Heart left ventricle (tissue), 13 donors: ENCODE measurements at regions not wholly inside any gene's neighbourhood (a gene's known extent, or its start where the extent isn't known, plus 50 kb on each side); places are given as distances from the start of the nearest gene placed in this dataset.
"Not testable (repeated sequence)": the region's sequence is repeated elsewhere in the genome, so short reads cannot be mapped to it uniquely, and the experiment has no call there.

Source experiments
- CTCF ChIP-seq, 12 donors: fragments of 200-600 bp; sonication (generic) in 4 of 12; IDR thresholded peaks; one replicate each; pipeline versions ENCODE4 v1.5.0 to v1.8.0; 2018 to 2022; ENCODE audit warnings: antibody characterized with exemption in 12 of 12, mild to moderate bottlenecking in 5 of 12
- POLR2A ChIP-seq, 2 donors: fragments of 450-650 bp; IDR thresholded peaks; one replicate each; pipeline ENCODE4 v1.6.1; 2017; ENCODE audit warnings: antibody characterized with exemption in 2 of 2, mild to moderate bottlenecking in 2 of 2, moderate library complexity in 2 of 2
- donor health status: ischemic (EF 13 %, LVEDD 7.1; RV severe dilation, severe dysfunction).
- donor health status: DM: no; HTN: yes; CAD: no.
- donor health status: DM: no; HTN: no; CAD: no.
- donor health status: ischemic (EF 25% LVEDD 6.9; RV normal size, moderate dysfunction).
- donor health status: ischemic (EF 25% LVEDD 5.7; RV mildly dilated, moderate dysfunction).
- donor health status: ischemic (EF 35%, LVEDD 5.7; RV mildly dilated, moderate dysfunction).
- donor health status: nonischemic (EF 11% LVEDD 7.7; RV severe dilation, severe dysfunction).
- donor health status: DM: yes; HTN: yes; CAD: no.
- donor health status: PGD.
- donor health status: ischemic (EF 29% LVEDD 5.4; RV normal size, mild dysfunction).
- donor health status: nonischemic (EF 23%, LVEDD 6.1; RV moderate dilation, normal function).

GRCh38 chr2:111438161-111438560 lies 317.4 kb downstream of the BCL2L11 start:
- TF ChIP-seq CTCF, POLR2A (IDR thresholded peaks at IDR 0.05): not testable (repeated sequence)
